Uterus (tissue), 3 donors: ENCODE measurements at regions not wholly inside any gene's neighbourhood (a gene's known extent, or its start where the extent isn't known, plus 50 kb on each side); places are given as distances from the start of the nearest gene placed in this dataset.

Source experiments
- DNase-seq, 2 donors: peaks; one replicate each; pipeline ENCODE4 v3.0.0-alpha.2; 2019 to 2020
- H3K27ac ChIP-seq, 2 donors: fragments of 200-600 bp; sonication (generic); 1 replicate in 1 of 2; 2 replicates in 1 of 2; pipeline ENCODE4 v1.5.1; 2016 to 2018
- H3K27me3 ChIP-seq, 2 donors: fragments of 200-600 bp; sonication (generic); one replicate each; pipeline ENCODE4 v1.5.1; 2018 to 2019; ENCODE audit warnings: control low read depth in 1 of 2
- H3K36me3 ChIP-seq, 2 donors: fragments of 200-600 bp; sonication (generic); one replicate each; pipeline ENCODE4 v1.5.1; 2019; ENCODE audit warnings: control low read depth in 1 of 2
- H3K4me1 ChIP-seq, 2 donors: fragments of 200-600 bp; sonication (generic); one replicate each; pipeline ENCODE4 v1.5.1; 2018 to 2019; ENCODE audit warnings: control low read depth in 1 of 2
- H3K4me3 ChIP-seq, 2 donors: fragments of 200-600 bp; sonication (generic); 1 replicate in 1 of 2; 2 replicates in 1 of 2; pipeline ENCODE4 v1.5.1; 2018 to 2019; ENCODE audit warnings: mild to moderate bottlenecking in 1 of 2
- H3K9me3 ChIP-seq, 2 donors: fragments of 200-600 bp; sonication (generic); one replicate each; pipeline ENCODE4 v1.5.1; 2019; ENCODE audit warnings: control low read depth in 1 of 2
- POLR2A ChIP-seq, 2 donors: fragments of 450-650 bp; IDR thresholded peaks; one replicate each; pipeline ENCODE4 v1.6.1; 2016; ENCODE audit warnings: antibody characterized with exemption in 2 of 2, mild to moderate bottlenecking in 1 of 2, moderate library complexity in 1 of 2
- intact Hi-C: fragments of 100-400 bp; cut with DNase I; formaldehyde crosslinking; loops from one replicate; pipeline ENCODE4 v1.15.1; 2023; ENCODE audit warnings: low total_unique reads
- TF ChIP-seq, protein P1 (sequence below), 4 experiments: fragments of 200-600 bp in 2 of 4; fragments of 450-650 bp in 2 of 4; sonication (generic) in 2 of 4; IDR thresholded peaks; one replicate each; pipeline ENCODE4 v1.5.1; 2016 to 2019; ENCODE audit warnings: antibody characterized with exemption in 4 of 4, mild to moderate bottlenecking in 2 of 4, moderate library complexity in 1 of 4
- donor health status: DM: yes; HTN: yes; CAD: no.

DNA sequence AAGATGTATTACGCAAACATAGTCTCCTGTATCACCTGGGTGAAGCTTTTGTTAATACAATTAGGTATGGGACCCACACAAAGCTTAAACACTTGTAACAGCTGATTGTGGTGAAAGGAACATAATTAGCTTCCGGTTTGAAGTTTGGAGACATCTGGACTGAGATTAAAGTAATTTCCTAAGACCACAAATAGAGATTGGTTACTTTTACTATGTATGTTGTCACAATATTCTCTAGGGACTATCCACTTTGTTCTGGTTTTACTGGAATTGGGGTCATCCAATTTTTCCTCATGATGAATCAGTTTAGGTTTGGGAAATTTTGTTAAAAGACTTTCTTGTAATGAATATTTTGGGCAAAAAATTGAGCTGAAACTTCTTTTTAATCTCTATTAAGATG is 71.8 kb upstream of the SAMSN1 start:
- no peaks in the 10 kb centered on the region for H3K4me1 ChIP-seq
- H3K27me3 ChIP-seq, result no peaks in the 10 kb centered on the region
- no peak for DNase-seq
- TF ChIP-seq POLR2A (IDR thresholded peaks at IDR 0.05), result no peak
- TF ChIP-seq, protein P1, sequence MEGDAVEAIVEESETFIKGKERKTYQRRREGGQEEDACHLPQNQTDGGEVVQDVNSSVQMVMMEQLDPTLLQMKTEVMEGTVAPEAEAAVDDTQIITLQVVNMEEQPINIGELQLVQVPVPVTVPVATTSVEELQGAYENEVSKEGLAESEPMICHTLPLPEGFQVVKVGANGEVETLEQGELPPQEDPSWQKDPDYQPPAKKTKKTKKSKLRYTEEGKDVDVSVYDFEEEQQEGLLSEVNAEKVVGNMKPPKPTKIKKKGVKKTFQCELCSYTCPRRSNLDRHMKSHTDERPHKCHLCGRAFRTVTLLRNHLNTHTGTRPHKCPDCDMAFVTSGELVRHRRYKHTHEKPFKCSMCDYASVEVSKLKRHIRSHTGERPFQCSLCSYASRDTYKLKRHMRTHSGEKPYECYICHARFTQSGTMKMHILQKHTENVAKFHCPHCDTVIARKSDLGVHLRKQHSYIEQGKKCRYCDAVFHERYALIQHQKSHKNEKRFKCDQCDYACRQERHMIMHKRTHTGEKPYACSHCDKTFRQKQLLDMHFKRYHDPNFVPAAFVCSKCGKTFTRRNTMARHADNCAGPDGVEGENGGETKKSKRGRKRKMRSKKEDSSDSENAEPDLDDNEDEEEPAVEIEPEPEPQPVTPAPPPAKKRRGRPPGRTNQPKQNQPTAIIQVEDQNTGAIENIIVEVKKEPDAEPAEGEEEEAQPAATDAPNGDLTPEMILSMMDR (IDR thresholded peaks at IDR 0.05), result no peak
- H3K27ac ChIP-seq, result no peak overlapping the region
- H3K4me3 ChIP-seq, result no peak overlapping the region
- no peaks in the 10 kb centered on the region for H3K9me3 ChIP-seq
- intact Hi-C loops, result no loop called here
- H3K36me3 ChIP-seq, result no peaks in the 10 kb centered on the region

DNA sequence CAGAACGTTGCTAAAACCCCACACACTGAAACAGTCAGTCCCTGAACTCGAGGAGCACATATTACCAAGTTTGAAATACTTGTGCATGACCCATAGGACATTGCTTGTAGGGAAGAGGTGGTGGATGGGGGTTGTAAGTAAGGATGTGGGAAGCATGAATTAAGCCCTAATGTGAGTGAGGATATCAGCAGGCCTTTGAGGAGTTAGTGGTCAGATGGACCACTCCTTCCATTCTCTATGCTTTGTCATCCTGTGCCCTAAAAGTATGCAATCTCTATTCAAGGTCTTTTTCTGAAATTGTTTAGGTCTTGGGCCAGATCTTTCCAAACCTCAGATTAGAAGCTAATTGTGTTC is 70.9 kb upstream of the SAMSN1 start:
- no peak for DNase-seq
- no peak overlapping the region for H3K27ac ChIP-seq
- intact Hi-C loops, result no loop called here
- H3K4me3 ChIP-seq, result no peak overlapping the region
- no peaks in the 10 kb centered on the region for H3K36me3 ChIP-seq
- no peaks in the 10 kb centered on the region for H3K9me3 ChIP-seq
- no peaks in the 10 kb centered on the region for H3K4me1 ChIP-seq
- TF ChIP-seq, protein P1 (IDR thresholded peaks at IDR 0.05), result no peak
- no peak for TF ChIP-seq POLR2A (IDR thresholded peaks at IDR 0.05)
- no peaks in the 10 kb centered on the region for H3K27me3 ChIP-seq

DNA sequence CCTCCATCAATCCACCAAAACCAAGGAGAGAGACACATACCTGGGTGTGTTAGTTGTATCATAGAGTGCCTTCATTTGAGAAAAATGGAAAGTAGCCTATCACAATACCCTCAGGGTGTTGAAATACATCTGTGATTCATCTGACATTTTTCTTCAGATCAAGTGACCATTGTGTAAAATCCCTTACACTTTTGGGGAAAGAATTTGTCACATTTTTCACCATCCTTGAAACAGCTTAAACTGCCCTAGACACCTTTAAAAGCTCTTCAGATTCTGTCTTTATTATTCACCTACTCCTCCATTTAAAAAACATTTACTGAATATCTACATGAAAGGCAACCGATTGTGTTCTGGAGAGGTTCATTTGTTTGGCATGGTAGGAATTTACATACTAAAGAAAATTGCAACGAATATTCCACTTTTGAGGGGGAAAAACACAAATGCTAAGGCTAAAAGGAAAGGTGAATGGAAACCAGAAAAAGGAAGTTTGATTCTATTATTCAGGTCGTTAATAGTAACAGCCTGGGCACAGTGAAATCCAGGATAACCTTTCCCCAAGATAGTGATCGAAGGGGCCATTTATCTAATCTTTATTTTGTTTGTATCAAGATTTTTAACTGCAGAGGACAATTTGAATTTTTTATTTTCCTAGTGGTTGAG is 70.4 kb upstream of the SAMSN1 start:
- H3K9me3 ChIP-seq, result no peaks in the 10 kb centered on the region
- no peaks in the 10 kb centered on the region for H3K36me3 ChIP-seq
- H3K4me1 ChIP-seq, result no peaks in the 10 kb centered on the region
- no peak overlapping the region for H3K4me3 ChIP-seq
- TF ChIP-seq POLR2A (IDR thresholded peaks at IDR 0.05), result no peak
- TF ChIP-seq, protein P1 (IDR thresholded peaks at IDR 0.05), result no peak
- intact Hi-C loops, result no loop called here
- no peak for DNase-seq
- H3K27me3 ChIP-seq, result no peaks in the 10 kb centered on the region
- H3K27ac ChIP-seq, result no peak overlapping the region

DNA sequence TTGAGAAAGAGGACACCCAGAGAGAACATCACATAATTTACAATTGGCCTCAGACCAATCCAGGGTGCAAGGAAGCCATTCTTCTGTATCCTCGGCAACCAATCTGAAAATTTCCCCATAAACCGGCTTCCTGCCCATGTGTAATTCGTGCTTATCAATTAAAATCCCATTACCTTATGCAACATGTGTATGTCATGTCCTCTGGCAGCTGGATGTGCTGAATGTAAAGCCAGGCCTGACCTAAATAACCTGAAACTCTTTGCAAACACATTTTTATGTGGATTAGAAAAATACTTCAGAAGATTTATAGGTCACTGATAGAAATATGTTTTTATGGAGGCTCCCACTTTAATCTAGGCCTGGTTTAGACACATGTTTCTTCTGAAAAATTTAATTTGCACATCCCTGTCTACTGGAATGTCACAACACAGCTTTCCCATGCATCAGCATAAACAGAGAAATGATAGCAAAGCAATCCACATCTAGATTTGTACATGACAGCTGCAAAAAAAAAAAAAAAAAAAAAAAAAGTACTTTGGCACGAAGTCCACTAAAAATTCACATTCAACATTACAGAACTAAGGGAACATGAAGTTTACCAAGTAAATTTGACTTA is 69.4 kb upstream of the SAMSN1 start:
- intact Hi-C loops, result no loop called here
- no peak overlapping the region for H3K27ac ChIP-seq
- H3K9me3 ChIP-seq, result no peaks in the 10 kb centered on the region
- H3K4me3 ChIP-seq, result no peak overlapping the region
- no peaks in the 10 kb centered on the region for H3K27me3 ChIP-seq
- TF ChIP-seq POLR2A (IDR thresholded peaks at IDR 0.05), result no peak
- TF ChIP-seq, protein P1 (IDR thresholded peaks at IDR 0.05), result no peak
- no peak for DNase-seq
- H3K4me1 ChIP-seq, result no peaks in the 10 kb centered on the region
- no peaks in the 10 kb centered on the region for H3K36me3 ChIP-seq

DNA sequence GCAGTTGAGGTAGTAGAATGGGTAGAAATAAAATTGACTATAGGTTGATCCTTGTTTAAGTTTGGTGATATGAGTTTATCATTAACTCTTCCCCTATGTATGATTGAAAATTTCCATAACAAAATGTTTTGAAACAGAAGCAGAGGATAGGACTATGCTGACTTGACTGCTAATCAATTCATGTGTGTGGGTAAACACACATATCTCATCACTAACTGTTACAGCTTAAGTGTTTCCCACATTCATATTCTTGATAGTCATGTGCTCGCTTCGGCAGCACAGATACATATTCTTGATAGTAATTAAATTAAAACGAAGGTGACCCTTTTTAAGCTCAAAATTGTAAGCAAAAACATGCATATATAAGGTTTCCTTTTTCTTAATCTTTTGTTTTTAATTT is 68.2 kb upstream of the SAMSN1 start:
- DNase-seq, result no peak
- no peak overlapping the region for H3K4me3 ChIP-seq
- H3K27ac ChIP-seq, result no peak overlapping the region
- no peaks in the 10 kb centered on the region for H3K36me3 ChIP-seq
- H3K27me3 ChIP-seq, result no peaks in the 10 kb centered on the region
- TF ChIP-seq, protein P1 (IDR thresholded peaks at IDR 0.05), result no peak
- TF ChIP-seq POLR2A (IDR thresholded peaks at IDR 0.05), result no peak
- intact Hi-C loops, result no loop called here
- H3K4me1 ChIP-seq, result no peaks in the 10 kb centered on the region
- H3K9me3 ChIP-seq, result no peaks in the 10 kb centered on the region
